Fibroblast of lung (primary cell): ENCODE measurements at regions not wholly inside any gene's neighbourhood (a gene's known extent, or its start where the extent isn't known, plus 50 kb on each side); places are given as distances from the start of the nearest gene placed in this dataset.

ENCODE experiments used
- DNase-seq, 2 donors: peaks; one replicate each; pipeline versions ENCODE4 v3.0.0 to v3.0.0-alpha.2; 2010; ENCODE audit warnings: low read depth in 2 of 2
- H2AFZ ChIP-seq: 2 replicates; pipeline ENCODE4 v1.5.1; 2012; ENCODE audit warnings: low read length, control low read depth, inconsistent platforms
- H3K27ac ChIP-seq: 2 replicates; pipeline ENCODE4 v1.5.1; 2011; ENCODE audit warnings: low read length, control low read depth; ENCODE audit not compliant: insufficient read depth
- H3K27me3 ChIP-seq: 2 replicates; pipeline ENCODE4 v1.5.1; 2011; ENCODE audit warnings: mild to moderate bottlenecking, low read length; ENCODE audit not compliant: control insufficient read depth, insufficient read depth
- H3K36me3 ChIP-seq: 2 replicates; pipeline ENCODE4 v1.5.1; 2011; ENCODE audit warnings: low read length; ENCODE audit not compliant: control insufficient read depth, insufficient read depth
- H3K4me1 ChIP-seq: 2 replicates; pipeline ENCODE4 v1.5.1; 2011; ENCODE audit warnings: low read length; ENCODE audit not compliant: control insufficient read depth, insufficient read depth; ENCODE audit errors: extremely low read depth
- H3K4me2 ChIP-seq: 2 replicates; pipeline ENCODE4 v1.5.1; 2011; ENCODE audit warnings: low read length, control low read depth; ENCODE audit not compliant: insufficient read depth; ENCODE audit errors: extremely low read depth
- H3K4me3 ChIP-seq, 4 experiments: fragments of 200-600 bp in 1 of 4; sonication (generic) in 1 of 4; replicated peaks in 1 of 4; 2 replicates each; pipeline ENCODE4 v1.5.1; 2011 to 2016; ENCODE audit warnings: low read length in 4 of 4, low read depth in 3 of 4, mild to moderate bottlenecking in 3 of 4, control low read depth in 2 of 4, inconsistent platforms in 1 of 4, mixed read lengths in 1 of 4; ENCODE audit not compliant: insufficient read depth in 1 of 4; ENCODE audit errors: control extremely low read depth in 1 of 4
- H3K79me2 ChIP-seq: 2 replicates; pipeline ENCODE4 v1.5.1; 2012; ENCODE audit warnings: mild to moderate bottlenecking, low read length, inconsistent platforms; ENCODE audit not compliant: control insufficient read depth, insufficient read depth
- H3K9ac ChIP-seq: 2 replicates; pipeline ENCODE4 v1.5.1; 2011; ENCODE audit warnings: mild to moderate bottlenecking, low read length, control low read depth; ENCODE audit not compliant: insufficient read depth
- H3K9me3 ChIP-seq: 2 replicates; pipeline ENCODE4 v1.5.1; 2012; ENCODE audit warnings: low read depth, low read length; ENCODE audit not compliant: control insufficient read depth, insufficient read depth
- H4K20me1 ChIP-seq: 2 replicates; pipeline ENCODE4 v1.5.1; 2011; ENCODE audit warnings: low read length; ENCODE audit not compliant: control insufficient read depth, insufficient read depth; ENCODE audit errors: extremely low read depth
- CTCF ChIP-seq, 2 donors: IDR thresholded peaks in 1 of 2; conservative IDR thresholded peaks in 1 of 2; 1 replicate in 1 of 2; 2 replicates in 1 of 2; pipeline ENCODE4 v1.5.1; 2011 to 2012; ENCODE audit warnings: low read length in 2 of 2, control low read depth in 1 of 2, inconsistent platforms in 1 of 2, low read depth in 1 of 2, mild to moderate bottlenecking in 1 of 2
- EZH2 ChIP-seq: IDR thresholded peaks from 2 replicates; pipeline ENCODE4 v1.5.1; 2012; ENCODE audit warnings: low read length, control low read depth, mild to moderate bottlenecking; ENCODE audit errors: missing control alignments

- Histone ChIP-seq H3K79me2 (no peaks in the 10 kb centered on the region), H3K4me2 (no peak overlapping the region), H3K4me3 (no peak overlapping the region), H4K20me1 (no peaks in the 10 kb centered on the region), H3K9me3 (no peaks in the 10 kb centered on the region), H3K27ac (no peak overlapping the region), H2AFZ (no peak overlapping the region), H3K27me3 (no peaks in the 10 kb centered on the region), H3K36me3 (no peaks in the 10 kb centered on the region), H3K9ac (no peak overlapping the region), H3K4me1 (no peaks in the 10 kb centered on the region)
- DNase-seq: no peak
- TF ChIP-seq EZH2 (no peak), CTCF (conservative IDR thresholded peaks at IDR 0.05 in 1 of 2, IDR thresholded peaks at IDR 0.05 in 1 of 2; ENCODE audit: low read depth in 1 of 2, low read length in 2 of 2) (no peak)
Measured at GRCh38 chr7:138398857-138399256, 61.2 kb upstream of the TRIM24 start.

DNA sequence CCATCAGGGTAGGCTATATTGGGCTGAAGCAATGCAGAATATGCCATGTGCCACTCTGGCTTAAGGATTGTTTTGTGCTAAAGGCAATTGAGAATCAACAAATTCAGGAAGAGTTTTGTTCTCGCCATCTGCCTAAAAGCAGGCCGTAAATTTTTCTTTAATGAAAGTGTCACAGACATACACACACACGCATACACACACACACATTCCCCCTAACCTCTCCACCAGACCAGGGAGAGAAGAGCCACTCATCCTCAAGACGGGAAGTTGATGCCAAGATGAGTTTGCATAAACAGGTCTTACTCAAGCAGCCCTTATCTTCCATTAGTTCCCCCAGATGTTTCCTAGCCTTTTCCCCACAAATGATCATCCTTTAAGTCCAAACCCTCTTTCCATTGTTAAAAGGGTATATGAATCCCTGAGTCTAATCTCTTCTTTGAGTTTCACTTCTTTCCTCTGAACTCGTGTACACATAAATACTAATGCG, 59.6 kb upstream of the TRIM24 start:
- no peak for TF ChIP-seq CTCF (conservative IDR thresholded peaks at IDR 0.05 in 1 of 2, IDR thresholded peaks at IDR 0.05 in 1 of 2; ENCODE audit: low read depth in 1 of 2, low read length in 2 of 2)
- no peak for TF ChIP-seq EZH2
- H3K79me2 ChIP-seq: no peaks in the 10 kb centered on the region
- H2AFZ ChIP-seq: no peak overlapping the region
- H3K27ac ChIP-seq: no peak overlapping the region
- no peak for DNase-seq
- H3K4me1 ChIP-seq: no peaks in the 10 kb centered on the region
- H3K9me3 ChIP-seq: no peaks in the 10 kb centered on the region
- no peak overlapping the region for H3K9ac ChIP-seq
- H3K4me3 ChIP-seq: no peak overlapping the region
- no peak overlapping the region for H3K4me2 ChIP-seq
- no peaks in the 10 kb centered on the region for H3K27me3 ChIP-seq
- H4K20me1 ChIP-seq: no peaks in the 10 kb centered on the region
- H3K36me3 ChIP-seq: no peaks in the 10 kb centered on the region

DNA sequence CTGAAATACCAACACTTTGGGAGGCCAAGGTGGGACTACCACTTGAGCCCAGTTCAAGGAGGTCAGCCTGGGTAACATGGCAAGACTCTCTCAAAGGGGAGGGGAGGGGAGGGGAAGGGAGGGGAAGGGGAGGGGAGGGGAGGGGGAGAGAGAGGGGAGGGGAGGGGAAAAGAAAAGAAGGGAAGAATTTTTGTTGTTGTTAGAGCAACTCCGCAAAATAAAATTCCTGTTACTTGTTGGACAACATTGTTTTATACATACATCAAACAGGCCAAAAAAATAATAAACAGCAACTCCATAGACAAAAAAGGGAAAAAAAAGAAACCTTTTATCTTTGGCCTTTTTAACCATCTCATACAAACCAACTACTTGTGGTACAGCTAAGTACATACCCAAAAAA, 57.3 kb upstream of the TRIM24 start:
- TF ChIP-seq CTCF (conservative IDR thresholded peaks at IDR 0.05 in 1 of 2, IDR thresholded peaks at IDR 0.05 in 1 of 2; ENCODE audit: low read depth in 1 of 2, low read length in 2 of 2): no peak
- no peak overlapping the region for H3K27ac ChIP-seq
- no peaks in the 10 kb centered on the region for H3K79me2 ChIP-seq
- H2AFZ ChIP-seq: no peak overlapping the region
- H3K9me3 ChIP-seq: no peaks in the 10 kb centered on the region
- DNase-seq: no peak
- no peak overlapping the region for H3K4me3 ChIP-seq
- H3K9ac ChIP-seq: no peak overlapping the region
- no peaks in the 10 kb centered on the region for H3K27me3 ChIP-seq
- H3K4me1 ChIP-seq: no peaks in the 10 kb centered on the region
- H3K4me2 ChIP-seq: no peak overlapping the region
- no peaks in the 10 kb centered on the region for H3K36me3 ChIP-seq
- H4K20me1 ChIP-seq: no peaks in the 10 kb centered on the region
